Fibroblast of skin of right quadriceps (primary cell): ENCODE measurements at regions not wholly inside any gene's neighbourhood (a gene's known extent, or its start where the extent isn't known, plus 50 kb on each side); places are given as distances from the start of the nearest gene placed in this dataset.
"Not testable (repeated sequence)": the region's sequence is repeated elsewhere in the genome, so short reads cannot be mapped to it uniquely, and the experiment has no call there.

Experiments
- DNase-seq: peaks from one replicate; pipeline ENCODE4 v3.0.0-alpha.2; 2013

- DNase-seq: no peak
Observed at GRCh38 chr6:130676077-130676772, 151.0 kb upstream of the SMLR1 start.

GRCh38 chr6:130676773-130677144 lies 150.4 kb upstream of the SMLR1 start:
- DNase-seq: no peak

GRCh38 chr6:130677312-130677711 lies 149.9 kb upstream of the SMLR1 start:
- DNase-seq: no peak

GRCh38 chr6:130677766-130678165 lies 149.4 kb upstream of the SMLR1 start:
- no peak for DNase-seq

- DNase-seq: no peak
Observed at GRCh38 chr6:130679684-130680083, 147.5 kb upstream of the SMLR1 start.

GRCh38 chr6:130680116-130680515 lies 147.1 kb upstream of the SMLR1 start:
- DNase-seq: peak; percentile 54

GRCh38 chr6:130681028-130681427 lies 146.2 kb upstream of the SMLR1 start:
- DNase-seq: peak; percentile 73

GRCh38 chr6:130682066-130682465 lies 145.1 kb upstream of the SMLR1 start:
- no peak for DNase-seq

GRCh38 chr6:130683761-130684517 lies 143.3 kb upstream of the SMLR1 start:
- no peak for DNase-seq

GRCh38 chr6:130692659-130693058 lies 134.5 kb upstream of the SMLR1 start:
- DNase-seq: no peak

- DNase-seq: no peak
Observed at GRCh38 chr6:130693944-130694343, 133.3 kb upstream of the SMLR1 start.

GRCh38 chr6:130694606-130695005 lies 132.6 kb upstream of the SMLR1 start:
- DNase-seq: peak; percentile 36

- no peak for DNase-seq
Observed at GRCh38 chr6:130696806-130697205, 130.4 kb upstream of the SMLR1 start.

- no peak for DNase-seq
Observed at GRCh38 chr6:130697271-130697994, 129.8 kb upstream of the SMLR1 start.

GRCh38 chr6:130697995-130698535 lies 129.1 kb upstream of the SMLR1 start:
- peak; percentile 60 for DNase-seq

GRCh38 chr6:130699742-130700141 lies 127.5 kb upstream of the SMLR1 start:
- no peak for DNase-seq

GRCh38 chr6:130700397-130700796 lies 126.8 kb upstream of the SMLR1 start:
- no peak for DNase-seq

GRCh38 chr6:130708338-130708737 lies 118.9 kb upstream of the SMLR1 start:
- DNase-seq: peak; percentile 58

- DNase-seq: not testable (repeated sequence)
Observed at GRCh38 chr6:130711641-130712040, 115.6 kb upstream of the SMLR1 start.

- no peak for DNase-seq
Observed at GRCh38 chr6:130713144-130713543, 114.1 kb upstream of the SMLR1 start.

GRCh38 chr6:130715058-130715457 lies 112.1 kb upstream of the SMLR1 start:
- DNase-seq: no peak

- no peak for DNase-seq
Observed at GRCh38 chr6:130716466-130716865, 110.7 kb upstream of the SMLR1 start.

GRCh38 chr6:130717657-130718056 lies 109.5 kb upstream of the SMLR1 start:
- no peak for DNase-seq
